HepG2 (cell line): ENCODE measurements at regions not wholly inside any gene's neighbourhood (a gene's known extent, or its start where the extent isn't known, plus 50 kb on each side); places are given as distances from the start of the nearest gene placed in this dataset.
"Not testable (repeated sequence)": the region's sequence is repeated elsewhere in the genome, so short reads cannot be mapped to it uniquely, and the experiment has no call there.

Experiments
- CREB1 ChIP-seq, 2 experiments: fragments of 450-650 bp in 1 of 2; IDR thresholded peaks; 2 replicates each; pipeline ENCODE4 v1.6.1; 2016 to 2017; ENCODE audit warnings: control low read depth in 1 of 2, mild to moderate bottlenecking in 1 of 2, missing compliant biosample characterization in 1 of 2, missing genetic modification characterization in 1 of 2
- FOSL2 ChIP-seq: sonication (generic); formaldehyde crosslinking; IDR thresholded peaks from 2 replicates; pipeline ENCODE4 v1.4.0; 2020; ENCODE audit warnings: missing genetic modification reagents
- GABPB1 ChIP-seq: IDR thresholded peaks from 2 replicates; pipeline ENCODE4 v1.6.1; 2016; ENCODE audit warnings: mild to moderate bottlenecking, missing genetic modification reagents, moderate library complexity, missing compliant biosample characterization
- MED1 ChIP-seq: sonication (generic); formaldehyde crosslinking; IDR thresholded peaks from 2 replicates; pipeline ENCODE4 v1.4.0; 2020; ENCODE audit warnings: missing genetic modification reagents
- RAD21 ChIP-seq: fragments of 450-650 bp; formaldehyde crosslinking; IDR thresholded peaks from 2 replicates; pipeline ENCODE4 v1.5.0; 2020; ENCODE audit warnings: mild to moderate bottlenecking
- ZBTB38 ChIP-seq: sonication (generic); formaldehyde crosslinking; IDR thresholded peaks from 2 replicates; pipeline ENCODE4 v1.5.1; 2020; ENCODE audit warnings: mild to moderate bottlenecking, missing genetic modification reagents
- ZNF331 ChIP-seq: sonication (generic); formaldehyde crosslinking; IDR thresholded peaks from 2 replicates; pipeline ENCODE4 v1.4.0; 2020; ENCODE audit warnings: missing genetic modification reagents
- ZNF768 ChIP-seq: sonication (generic); formaldehyde crosslinking; IDR thresholded peaks from 2 replicates; pipeline ENCODE4 v1.4.0; 2020; ENCODE audit warnings: missing genetic modification reagents
- TF ChIP-seq, protein P1 (sequence below): sonication (generic); formaldehyde crosslinking; IDR thresholded peaks from 2 replicates; pipeline ENCODE4 v1.5.1; 2020; ENCODE audit warnings: mild to moderate bottlenecking, missing genetic modification reagents, moderate library complexity
- TF ChIP-seq, protein P2 (sequence below): sonication (generic); formaldehyde crosslinking; IDR thresholded peaks from 2 replicates; pipeline ENCODE4 v1.4.0; 2020; ENCODE audit warnings: missing genetic modification reagents
- TF ChIP-seq, protein P3 (sequence below): sonication (generic); formaldehyde crosslinking; IDR thresholded peaks from 2 replicates; pipeline ENCODE4 v1.5.0; 2020; ENCODE audit warnings: mild to moderate bottlenecking, missing genetic modification reagents, moderate library complexity

DNA sequence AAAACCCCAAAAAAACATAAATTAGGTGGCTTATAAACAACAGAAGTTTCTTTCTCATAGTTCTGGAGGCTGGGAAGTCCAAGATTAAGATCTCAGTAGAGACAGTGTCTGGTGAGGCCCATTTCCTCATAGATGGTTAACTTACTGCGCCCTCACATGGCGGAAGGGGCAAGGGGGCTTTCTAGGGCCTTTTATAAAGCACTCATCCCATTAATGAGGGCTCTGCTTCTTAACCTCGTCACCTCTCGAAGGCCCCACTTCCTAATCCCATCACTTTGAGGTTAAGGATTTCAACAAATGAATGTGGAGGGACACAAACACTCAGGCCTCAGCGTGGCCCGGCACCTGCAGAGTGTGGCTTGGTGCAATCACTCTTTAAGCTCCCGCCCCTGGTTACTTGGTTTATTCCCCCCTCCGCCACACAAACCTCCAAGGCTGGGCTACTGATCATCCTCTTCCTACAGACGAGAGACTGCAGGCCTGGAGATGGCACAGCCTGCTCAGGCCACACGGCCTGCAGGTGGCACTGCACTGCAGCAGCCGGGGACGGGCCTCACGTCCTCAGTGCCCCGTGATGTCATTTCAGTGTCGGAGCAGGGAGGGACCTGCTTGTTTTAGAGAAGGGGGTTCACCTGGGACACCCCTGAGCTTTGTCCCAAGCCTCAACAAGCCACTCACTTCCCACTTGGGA, 188.9 kb upstream of the ZNF469 start (continued):
- TF ChIP-seq, protein P1, sequence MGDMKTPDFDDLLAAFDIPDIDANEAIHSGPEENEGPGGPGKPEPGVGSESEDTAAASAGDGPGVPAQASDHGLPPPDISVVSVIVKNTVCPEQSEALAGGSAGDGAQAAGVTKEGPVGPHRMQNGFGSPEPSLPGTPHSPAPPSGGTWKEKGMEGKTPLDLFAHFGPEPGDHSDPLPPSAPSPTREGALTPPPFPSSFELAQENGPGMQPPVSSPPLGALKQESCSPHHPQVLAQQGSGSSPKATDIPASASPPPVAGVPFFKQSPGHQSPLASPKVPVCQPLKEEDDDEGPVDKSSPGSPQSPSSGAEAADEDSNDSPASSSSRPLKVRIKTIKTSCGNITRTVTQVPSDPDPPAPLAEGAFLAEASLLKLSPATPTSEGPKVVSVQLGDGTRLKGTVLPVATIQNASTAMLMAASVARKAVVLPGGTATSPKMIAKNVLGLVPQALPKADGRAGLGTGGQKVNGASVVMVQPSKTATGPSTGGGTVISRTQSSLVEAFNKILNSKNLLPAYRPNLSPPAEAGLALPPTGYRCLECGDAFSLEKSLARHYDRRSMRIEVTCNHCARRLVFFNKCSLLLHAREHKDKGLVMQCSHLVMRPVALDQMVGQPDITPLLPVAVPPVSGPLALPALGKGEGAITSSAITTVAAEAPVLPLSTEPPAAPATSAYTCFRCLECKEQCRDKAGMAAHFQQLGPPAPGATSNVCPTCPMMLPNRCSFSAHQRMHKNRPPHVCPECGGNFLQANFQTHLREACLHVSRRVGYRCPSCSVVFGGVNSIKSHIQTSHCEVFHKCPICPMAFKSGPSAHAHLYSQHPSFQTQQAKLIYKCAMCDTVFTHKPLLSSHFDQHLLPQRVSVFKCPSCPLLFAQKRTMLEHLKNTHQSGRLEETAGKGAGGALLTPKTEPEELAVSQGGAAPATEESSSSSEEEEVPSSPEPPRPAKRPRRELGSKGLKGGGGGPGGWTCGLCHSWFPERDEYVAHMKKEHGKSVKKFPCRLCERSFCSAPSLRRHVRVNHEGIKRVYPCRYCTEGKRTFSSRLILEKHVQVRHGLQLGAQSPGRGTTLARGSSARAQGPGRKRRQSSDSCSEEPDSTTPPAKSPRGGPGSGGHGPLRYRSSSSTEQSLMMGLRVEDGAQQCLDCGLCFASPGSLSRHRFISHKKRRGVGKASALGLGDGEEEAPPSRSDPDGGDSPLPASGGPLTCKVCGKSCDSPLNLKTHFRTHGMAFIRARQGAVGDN (CRISPR knock-in tag): peak; percentile 49
- TF ChIP-seq, protein P2, sequence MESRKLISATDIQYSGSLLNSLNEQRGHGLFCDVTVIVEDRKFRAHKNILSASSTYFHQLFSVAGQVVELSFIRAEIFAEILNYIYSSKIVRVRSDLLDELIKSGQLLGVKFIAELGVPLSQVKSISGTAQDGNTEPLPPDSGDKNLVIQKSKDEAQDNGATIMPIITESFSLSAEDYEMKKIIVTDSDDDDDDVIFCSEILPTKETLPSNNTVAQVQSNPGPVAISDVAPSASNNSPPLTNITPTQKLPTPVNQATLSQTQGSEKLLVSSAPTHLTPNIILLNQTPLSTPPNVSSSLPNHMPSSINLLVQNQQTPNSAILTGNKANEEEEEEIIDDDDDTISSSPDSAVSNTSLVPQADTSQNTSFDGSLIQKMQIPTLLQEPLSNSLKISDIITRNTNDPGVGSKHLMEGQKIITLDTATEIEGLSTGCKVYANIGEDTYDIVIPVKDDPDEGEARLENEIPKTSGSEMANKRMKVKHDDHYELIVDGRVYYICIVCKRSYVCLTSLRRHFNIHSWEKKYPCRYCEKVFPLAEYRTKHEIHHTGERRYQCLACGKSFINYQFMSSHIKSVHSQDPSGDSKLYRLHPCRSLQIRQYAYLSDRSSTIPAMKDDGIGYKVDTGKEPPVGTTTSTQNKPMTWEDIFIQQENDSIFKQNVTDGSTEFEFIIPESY (CRISPR knock-in tag): peak; percentile 68; the same call in 1 of the 2 replicates
- peak; percentile 38; the same call in 1 of the 2 replicates for TF ChIP-seq GABPB1
- TF ChIP-seq ZBTB38 (CRISPR knock-in tag): peak; percentile 30; the same call in 1 of the 2 replicates
- TF ChIP-seq ZNF331 (CRISPR knock-in tag): peak; percentile 61; the same call in 1 of the 2 replicates
- TF ChIP-seq ZNF768 (CRISPR knock-in tag): peak; percentile 54; the same call in 1 of the 2 replicates
- 0 out of 2 replicates have a peak, but pooled peaks have one; percentile 39 for TF ChIP-seq CREB1 (IDR thresholded peaks at IDR 0.05)
- TF ChIP-seq CREB1 (CRISPR knock-in tag; IDR thresholded peaks at IDR 0.05): not testable (repeated sequence)
- TF ChIP-seq, protein P3, sequence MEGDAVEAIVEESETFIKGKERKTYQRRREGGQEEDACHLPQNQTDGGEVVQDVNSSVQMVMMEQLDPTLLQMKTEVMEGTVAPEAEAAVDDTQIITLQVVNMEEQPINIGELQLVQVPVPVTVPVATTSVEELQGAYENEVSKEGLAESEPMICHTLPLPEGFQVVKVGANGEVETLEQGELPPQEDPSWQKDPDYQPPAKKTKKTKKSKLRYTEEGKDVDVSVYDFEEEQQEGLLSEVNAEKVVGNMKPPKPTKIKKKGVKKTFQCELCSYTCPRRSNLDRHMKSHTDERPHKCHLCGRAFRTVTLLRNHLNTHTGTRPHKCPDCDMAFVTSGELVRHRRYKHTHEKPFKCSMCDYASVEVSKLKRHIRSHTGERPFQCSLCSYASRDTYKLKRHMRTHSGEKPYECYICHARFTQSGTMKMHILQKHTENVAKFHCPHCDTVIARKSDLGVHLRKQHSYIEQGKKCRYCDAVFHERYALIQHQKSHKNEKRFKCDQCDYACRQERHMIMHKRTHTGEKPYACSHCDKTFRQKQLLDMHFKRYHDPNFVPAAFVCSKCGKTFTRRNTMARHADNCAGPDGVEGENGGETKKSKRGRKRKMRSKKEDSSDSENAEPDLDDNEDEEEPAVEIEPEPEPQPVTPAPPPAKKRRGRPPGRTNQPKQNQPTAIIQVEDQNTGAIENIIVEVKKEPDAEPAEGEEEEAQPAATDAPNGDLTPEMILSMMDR (CRISPR knock-in tag): peak; percentile 86
- 0 out of 2 replicates have a peak, but pooled peaks have one; percentile 6 for TF ChIP-seq MED1 (CRISPR knock-in tag)
- TF ChIP-seq RAD21: peak; percentile 91
- peak; percentile 68 for TF ChIP-seq FOSL2 (CRISPR knock-in tag)
